GM12891 (cell line): ENCODE measurements at regions not wholly inside any gene's neighbourhood (a gene's known extent, or its start where the extent isn't known, plus 50 kb on each side); places are given as distances from the start of the nearest gene placed in this dataset.

Source experiments
- PAX5 ChIP-seq: IDR thresholded peaks from 2 replicates; pipeline ENCODE4 v1.6.1; 2011; ENCODE audit warnings: low read length, moderate library complexity, mild to moderate bottlenecking; ENCODE audit not compliant: insufficient read depth, severe bottlenecking
- POLR2A ChIP-seq: IDR thresholded peaks from 2 replicates; pipeline ENCODE4 v1.6.1; 2011; ENCODE audit warnings: low read depth, low read length, control low read depth

DNA sequence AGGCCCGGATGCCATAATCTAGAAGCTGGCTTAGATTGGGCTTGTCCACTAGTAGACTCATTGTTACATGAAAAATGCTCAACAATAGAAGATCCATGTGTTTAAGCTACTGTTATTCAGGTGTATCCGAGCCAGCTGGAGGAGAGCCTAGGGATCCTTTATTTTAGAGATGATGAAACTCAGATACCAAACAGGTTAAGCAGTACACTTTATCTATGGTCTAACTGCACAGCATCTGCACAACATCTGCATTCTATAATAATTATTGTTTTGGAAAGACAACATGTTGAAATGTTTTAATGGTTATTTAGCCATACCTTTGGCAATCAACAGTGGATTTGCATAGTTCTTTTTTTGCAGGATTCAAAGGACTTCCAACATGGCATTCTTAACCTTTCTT lies 134.1 kb downstream of the RFPL4B start:
- TF ChIP-seq PAX5: no peak
- no peak for TF ChIP-seq POLR2A
